GM06990 (cell line): ENCODE measurements at regions not wholly inside any gene's neighbourhood (a gene's known extent, or its start where the extent isn't known, plus 50 kb on each side); places are given as distances from the start of the nearest gene placed in this dataset.

ENCODE experiments used
- DNase-seq: peaks from one replicate; pipeline ENCODE4 v3.0.0-alpha.2; 2011; ENCODE audit not compliant: insufficient read length; ENCODE audit errors: extremely low read depth
- H3K27me3 ChIP-seq: replicated peaks from 2 replicates; pipeline ENCODE4 v1.6.0; 2011; ENCODE audit warnings: low read length; ENCODE audit not compliant: control insufficient read depth, insufficient read depth
- H3K36me3 ChIP-seq: 2 replicates; pipeline ENCODE4 v1.5.1; 2011; ENCODE audit warnings: low read length; ENCODE audit not compliant: control insufficient read depth, insufficient read depth
- H3K4me3 ChIP-seq: replicated peaks from 2 replicates; pipeline ENCODE4 v1.5.1; 2011; ENCODE audit warnings: low read depth, mild to moderate bottlenecking, control low read depth, low read length
- TF ChIP-seq, protein P1 (sequence below): IDR thresholded peaks from 2 replicates; pipeline ENCODE4 v1.5.1; 2011; ENCODE audit warnings: low read length, control low read depth, mild to moderate bottlenecking, inconsistent platforms; ENCODE audit not compliant: insufficient read depth, poor library complexity, severe bottlenecking

DNA sequence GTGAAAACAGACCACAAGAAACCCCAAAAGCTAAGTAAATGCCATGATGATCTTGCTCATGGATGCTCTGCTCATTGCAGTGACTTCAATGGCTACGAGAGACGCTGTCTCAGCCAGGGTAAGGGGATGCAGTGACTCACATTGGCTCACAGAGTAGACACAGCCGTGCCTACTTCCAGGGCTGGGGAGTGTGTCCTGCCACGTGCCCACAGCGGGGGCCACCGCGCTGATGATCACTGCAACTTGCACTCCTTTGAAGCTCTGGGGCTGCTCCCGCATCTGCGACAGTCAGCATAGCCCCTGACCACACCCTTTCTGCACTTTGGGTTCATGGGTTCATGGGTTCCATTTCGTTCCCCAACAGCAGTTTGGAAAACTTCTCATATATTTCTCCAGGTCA, 231.4 kb upstream of the RPL38 start:
- Histone ChIP-seq H3K4me3 (no peak overlapping the region), H3K36me3 (no peaks in the 10 kb centered on the region), H3K27me3 (peaks cover 1% of the 10 kb centered on the region)
- no peak for DNase-seq
- TF ChIP-seq, protein P1, sequence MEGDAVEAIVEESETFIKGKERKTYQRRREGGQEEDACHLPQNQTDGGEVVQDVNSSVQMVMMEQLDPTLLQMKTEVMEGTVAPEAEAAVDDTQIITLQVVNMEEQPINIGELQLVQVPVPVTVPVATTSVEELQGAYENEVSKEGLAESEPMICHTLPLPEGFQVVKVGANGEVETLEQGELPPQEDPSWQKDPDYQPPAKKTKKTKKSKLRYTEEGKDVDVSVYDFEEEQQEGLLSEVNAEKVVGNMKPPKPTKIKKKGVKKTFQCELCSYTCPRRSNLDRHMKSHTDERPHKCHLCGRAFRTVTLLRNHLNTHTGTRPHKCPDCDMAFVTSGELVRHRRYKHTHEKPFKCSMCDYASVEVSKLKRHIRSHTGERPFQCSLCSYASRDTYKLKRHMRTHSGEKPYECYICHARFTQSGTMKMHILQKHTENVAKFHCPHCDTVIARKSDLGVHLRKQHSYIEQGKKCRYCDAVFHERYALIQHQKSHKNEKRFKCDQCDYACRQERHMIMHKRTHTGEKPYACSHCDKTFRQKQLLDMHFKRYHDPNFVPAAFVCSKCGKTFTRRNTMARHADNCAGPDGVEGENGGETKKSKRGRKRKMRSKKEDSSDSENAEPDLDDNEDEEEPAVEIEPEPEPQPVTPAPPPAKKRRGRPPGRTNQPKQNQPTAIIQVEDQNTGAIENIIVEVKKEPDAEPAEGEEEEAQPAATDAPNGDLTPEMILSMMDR, result no peak

- H3K27me3 ChIP-seq, result peaks cover 1% of the 10 kb centered on the region
- TF ChIP-seq, protein P1, result no peak
- no peak for DNase-seq
- no peaks in the 10 kb centered on the region for H3K36me3 ChIP-seq
- no peak overlapping the region for H3K4me3 ChIP-seq
Measured at GRCh38 chr17:73972901-73973300, 230.6 kb upstream of the RPL38 start.

- Histone ChIP-seq H3K36me3 (no peaks in the 10 kb centered on the region), H3K27me3 (peaks cover 1% of the 10 kb centered on the region), H3K4me3 (no peak overlapping the region)
- DNase-seq, result no peak
- TF ChIP-seq, protein P1, result no peak
Measured at GRCh38 chr17:73973586-73974409, 229.7 kb upstream of the RPL38 start.

- no peak for DNase-seq
- Histone ChIP-seq H3K36me3 (no peaks in the 10 kb centered on the region), H3K4me3 (no peak overlapping the region), H3K27me3 (peaks cover 1% of the 10 kb centered on the region)
- TF ChIP-seq, protein P1, result no peak
Measured at GRCh38 chr17:73974536-73974935, 228.9 kb upstream of the RPL38 start.

- TF ChIP-seq, protein P1, result no peak
- Histone ChIP-seq H3K36me3 (no peaks in the 10 kb centered on the region), H3K27me3 (peaks cover 1% of the 10 kb centered on the region), H3K4me3 (no peak overlapping the region)
- no peak for DNase-seq
Measured at GRCh38 chr17:73976147-73976546, 227.3 kb upstream of the RPL38 start.
